HL-60 (cell line): ENCODE measurements at regions not wholly inside any gene's neighbourhood (a gene's known extent, or its start where the extent isn't known, plus 50 kb on each side); places are given as distances from the start of the nearest gene placed in this dataset.

Source experiments
- CTCF ChIP-seq: IDR thresholded peaks from one replicate; pipeline ENCODE4 v1.5.1; 2011; ENCODE audit warnings: low read length, control low read depth, inconsistent platforms; ENCODE audit not compliant: insufficient read depth
- GABPA ChIP-seq: IDR thresholded peaks from 2 replicates; pipeline ENCODE4 v1.6.1; 2012; ENCODE audit warnings: low read depth
- POLR2AphosphoS5 ChIP-seq: IDR thresholded peaks from 2 replicates; pipeline ENCODE4 v1.6.1; 2012; ENCODE audit warnings: low read depth
- REST ChIP-seq: IDR thresholded peaks from 2 replicates; pipeline ENCODE4 v1.6.1; 2012; ENCODE audit warnings: low read depth; ENCODE audit not compliant: insufficient replicate concordance

GRCh38 chr3:84265768-84266167, 693.0 kb upstream of the CADM2 start:
- TF ChIP-seq GABPA, result no peak
- TF ChIP-seq CTCF, result no peak
- no peak for TF ChIP-seq POLR2AphosphoS5
- TF ChIP-seq REST, result no peak
